ENCODE measurements at regions not wholly inside any gene's neighbourhood (a gene's known extent, or its start where the extent isn't known, plus 50 kb on each side); places are given as distances from the start of the nearest gene placed in this dataset.

GRCh38 chr4:178414881-178415446, 972.7 kb upstream of the AGA start:
- DNase-seq (ENCODE audit: low spot score): no peak

- DNase-seq (ENCODE audit: low spot score): no peak
Measured at GRCh38 chr4:178415925-178416324, 973.7 kb upstream of the AGA start.

GRCh38 chr4:178423366-178423765, 981.1 kb upstream of the AGA start:
- no peak for DNase-seq (ENCODE audit: low spot score)

- no peak for DNase-seq (ENCODE audit: low spot score)
Measured at GRCh38 chr4:178426871-178427270, 984.6 kb upstream of the AGA start.

- no peak for DNase-seq (ENCODE audit: low spot score)
Measured at GRCh38 chr4:178427663-178428062, 985.4 kb upstream of the AGA start.

GRCh38 chr4:178448372-178449035, 1006.3 kb upstream of the AGA start:
- DNase-seq (ENCODE audit: low spot score): no peak

- no peak for DNase-seq (ENCODE audit: low spot score)
Measured at GRCh38 chr4:178450614-178451013, 1008.4 kb upstream of the AGA start.

GRCh38 chr4:178453057-178453456, 1010.8 kb upstream of the AGA start:
- no peak for DNase-seq (ENCODE audit: low spot score)

- no peak for DNase-seq (ENCODE audit: low spot score)
Measured at GRCh38 chr4:178457286-178457685, 1015.0 kb upstream of the AGA start.

- no peak for DNase-seq (ENCODE audit: low spot score)
Measured at GRCh38 chr4:178462710-178463109, 1020.5 kb upstream of the AGA start.

GRCh38 chr4:178463747-178464146, 1021.5 kb upstream of the AGA start:
- no peak for DNase-seq (ENCODE audit: low spot score)

GRCh38 chr4:178470996-178471784, 1029.0 kb upstream of the AGA start:
- DNase-seq (ENCODE audit: low spot score): no peak

- no peak for DNase-seq (ENCODE audit: low spot score)
Measured at GRCh38 chr4:178471994-178472393, 1029.8 kb upstream of the AGA start.

GRCh38 chr4:178480105-178480504, 1037.9 kb upstream of the AGA start:
- no peak for DNase-seq (ENCODE audit: low spot score)

- no peak for DNase-seq (ENCODE audit: low spot score)
Measured at GRCh38 chr4:178480881-178481280, 1038.6 kb upstream of the AGA start.

GRCh38 chr4:178481564-178481963, 1039.3 kb upstream of the AGA start:
- DNase-seq (ENCODE audit: low spot score): no peak

- no peak for DNase-seq (ENCODE audit: low spot score)
Measured at GRCh38 chr4:178523038-178523437, 1080.8 kb upstream of the AGA start.

- no peak for DNase-seq (ENCODE audit: low spot score)
Measured at GRCh38 chr4:178535939-178536579, 1093.8 kb upstream of the AGA start.

GRCh38 chr4:178553201-178553600, 1111.0 kb upstream of the AGA start:
- DNase-seq (ENCODE audit: low spot score): no peak

- no peak for DNase-seq (ENCODE audit: low spot score)
Measured at GRCh38 chr4:178554352-178554751, 1112.1 kb upstream of the AGA start.

GRCh38 chr4:178556796-178557195, 1114.6 kb upstream of the AGA start:
- no peak for DNase-seq (ENCODE audit: low spot score)

- no peak for DNase-seq (ENCODE audit: low spot score)
Measured at GRCh38 chr4:178577933-178578332, 1135.7 kb upstream of the AGA start.

Measured in left forelimb (tissue), 1 donor.